ENCODE measurements at regions not wholly inside any gene's neighbourhood (a gene's known extent, or its start where the extent isn't known, plus 50 kb on each side); places are given as distances from the start of the nearest gene placed in this dataset.

DNA sequence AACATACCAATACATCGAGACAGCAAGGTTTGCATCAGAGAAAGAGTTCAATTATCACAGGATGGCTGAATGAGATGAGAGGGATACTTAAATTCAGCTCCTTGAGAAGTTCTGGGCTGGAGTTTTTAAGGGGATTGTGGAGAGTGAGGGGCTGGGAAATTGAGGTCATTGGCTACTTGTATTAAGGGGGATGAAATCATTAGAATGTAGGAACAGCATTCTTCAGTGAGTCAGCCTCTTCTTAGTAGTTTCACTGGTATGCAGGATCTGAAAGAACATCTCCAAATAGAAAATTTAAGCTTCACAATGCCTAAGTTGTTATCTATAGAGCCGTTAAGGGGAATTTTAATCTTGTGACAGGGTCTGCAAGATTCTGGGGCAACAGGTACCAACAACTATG lies 211.6 kb upstream of the TAPT1 start:
- WGBS: 74% methylated on average over 2 of the region's 2 CpGs
- Histone ChIP-seq H3K36me3 (ENCODE audit: control insufficient read depth in 4 of 4, insufficient read depth in 3 of 4, low read depth in 1 of 4, low read length in 3 of 4) (no peaks in the 10 kb centered on the region), H3K9me3 (ENCODE audit: control insufficient read depth in 4 of 4, low read length in 3 of 4) (peaks cover 0 to 14% (median 9%) of the 10 kb centered on the region in 4 donors), H3K4me1 (ENCODE audit: control insufficient read depth in 4 of 4, insufficient read depth in 4 of 4, low read length in 3 of 4) (no peaks in the 10 kb centered on the region), H3K4me3 (ENCODE audit: low read depth in 1 of 3, low read length in 3 of 3) (no peak overlapping the region), H3K27ac (ENCODE audit: low read depth in 1 of 2, low read length in 2 of 2) (no peak overlapping the region), H3K27me3 (ENCODE audit: control insufficient read depth in 4 of 4, insufficient read depth in 4 of 4, low read length in 3 of 4) (no peaks in the 10 kb centered on the region), H3K9ac (ENCODE audit: low read depth in 1 of 2, low read length in 2 of 2) (no peak overlapping the region)
- DNase-seq (ENCODE audit: low spot score): no peak
- no peak for TF ChIP-seq RAD21 (IDR thresholded peaks at IDR 0.05)
- no peak for TF ChIP-seq FOXA2 (IDR thresholded peaks at IDR 0.05)
- TF ChIP-seq HNF4A (conservative IDR thresholded peaks at IDR 0.05): no peak
- TF ChIP-seq GABPA (IDR thresholded peaks at IDR 0.05 in 1 of 2, conservative IDR thresholded peaks at IDR 0.05 in 1 of 2): no peak
- TF ChIP-seq SP1 (IDR thresholded peaks at IDR 0.05): no peak
- TF ChIP-seq FOXA1 (IDR thresholded peaks at IDR 0.05): no peak
- TF ChIP-seq, protein P1, sequence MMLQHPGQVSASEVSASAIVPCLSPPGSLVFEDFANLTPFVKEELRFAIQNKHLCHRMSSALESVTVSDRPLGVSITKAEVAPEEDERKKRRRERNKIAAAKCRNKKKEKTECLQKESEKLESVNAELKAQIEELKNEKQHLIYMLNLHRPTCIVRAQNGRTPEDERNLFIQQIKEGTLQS (IDR thresholded peaks at IDR 0.05): no peak
- TF ChIP-seq, protein P2, sequence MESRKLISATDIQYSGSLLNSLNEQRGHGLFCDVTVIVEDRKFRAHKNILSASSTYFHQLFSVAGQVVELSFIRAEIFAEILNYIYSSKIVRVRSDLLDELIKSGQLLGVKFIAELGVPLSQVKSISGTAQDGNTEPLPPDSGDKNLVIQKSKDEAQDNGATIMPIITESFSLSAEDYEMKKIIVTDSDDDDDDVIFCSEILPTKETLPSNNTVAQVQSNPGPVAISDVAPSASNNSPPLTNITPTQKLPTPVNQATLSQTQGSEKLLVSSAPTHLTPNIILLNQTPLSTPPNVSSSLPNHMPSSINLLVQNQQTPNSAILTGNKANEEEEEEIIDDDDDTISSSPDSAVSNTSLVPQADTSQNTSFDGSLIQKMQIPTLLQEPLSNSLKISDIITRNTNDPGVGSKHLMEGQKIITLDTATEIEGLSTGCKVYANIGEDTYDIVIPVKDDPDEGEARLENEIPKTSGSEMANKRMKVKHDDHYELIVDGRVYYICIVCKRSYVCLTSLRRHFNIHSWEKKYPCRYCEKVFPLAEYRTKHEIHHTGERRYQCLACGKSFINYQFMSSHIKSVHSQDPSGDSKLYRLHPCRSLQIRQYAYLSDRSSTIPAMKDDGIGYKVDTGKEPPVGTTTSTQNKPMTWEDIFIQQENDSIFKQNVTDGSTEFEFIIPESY (IDR thresholded peaks at IDR 0.05): no peak

DNA sequence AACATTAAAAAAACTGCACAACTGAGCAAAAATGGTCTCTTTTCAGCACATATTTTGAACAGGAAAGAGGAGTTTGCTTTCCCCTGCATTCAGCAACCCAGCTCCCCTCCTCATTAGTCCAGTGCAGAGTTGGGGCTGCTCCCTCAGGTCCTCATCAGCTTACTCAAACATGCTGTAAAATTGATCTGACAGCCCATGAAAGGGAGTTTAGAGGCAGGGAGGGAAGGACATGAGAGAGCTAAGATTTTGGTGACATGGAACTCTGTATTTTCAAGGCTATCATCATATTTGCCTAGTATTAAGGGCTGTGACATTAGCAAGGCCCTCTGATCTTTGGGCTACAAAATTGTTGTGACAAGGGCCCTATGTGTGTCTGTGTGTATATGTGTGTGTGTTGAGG lies 205.6 kb upstream of the TAPT1 start:
- H3K27ac ChIP-seq (ENCODE audit: low read depth in 1 of 2, low read length in 2 of 2): no peak overlapping the region
- no peak for DNase-seq (ENCODE audit: low spot score)
- no peak for TF ChIP-seq TAF1 (conservative IDR thresholded peaks at IDR 0.05)
- TF ChIP-seq GABPA (IDR thresholded peaks at IDR 0.05 in 1 of 2, conservative IDR thresholded peaks at IDR 0.05 in 1 of 2): no peak
- no peak for TF ChIP-seq SP1 (IDR thresholded peaks at IDR 0.05)
- no peak for TF ChIP-seq RXRA (IDR thresholded peaks at IDR 0.05)
- TF ChIP-seq HNF4A (conservative IDR thresholded peaks at IDR 0.05): no peak
- no peak for TF ChIP-seq RAD21 (IDR thresholded peaks at IDR 0.05)
- no peak for TF ChIP-seq FOXA2 (IDR thresholded peaks at IDR 0.05)
- TF ChIP-seq, protein P1 (IDR thresholded peaks at IDR 0.05): no peak
- no peak for TF ChIP-seq NR2F2 (IDR thresholded peaks at IDR 0.05)
- TF ChIP-seq EGR1 (IDR thresholded peaks at IDR 0.05; ENCODE audit: low read depth in 2 of 2): no peak
- no peak for TF ChIP-seq FOXA1 (IDR thresholded peaks at IDR 0.05)
- no peak for TF ChIP-seq HNF4G (IDR thresholded peaks at IDR 0.05)
- TF ChIP-seq YY1 (IDR thresholded peaks at IDR 0.05): no peak
- no peak overlapping the region for H3K4me3 ChIP-seq (ENCODE audit: low read depth in 1 of 3, low read length in 3 of 3)
- no peaks in the 10 kb centered on the region for H3K36me3 ChIP-seq (ENCODE audit: control insufficient read depth in 4 of 4, insufficient read depth in 3 of 4, low read depth in 1 of 4, low read length in 3 of 4)
- H3K9me3 ChIP-seq (ENCODE audit: control insufficient read depth in 4 of 4, low read length in 3 of 4): peaks cover 0 to 3% (median 0%) of the 10 kb centered on the region in 4 donors
- H3K9ac ChIP-seq (ENCODE audit: low read depth in 1 of 2, low read length in 2 of 2): no peak overlapping the region
- H3K27me3 ChIP-seq (ENCODE audit: control insufficient read depth in 4 of 4, insufficient read depth in 4 of 4, low read length in 3 of 4): no peaks in the 10 kb centered on the region
- H3K4me1 ChIP-seq (ENCODE audit: control insufficient read depth in 4 of 4, insufficient read depth in 4 of 4, low read length in 3 of 4): no peaks in the 10 kb centered on the region

DNA sequence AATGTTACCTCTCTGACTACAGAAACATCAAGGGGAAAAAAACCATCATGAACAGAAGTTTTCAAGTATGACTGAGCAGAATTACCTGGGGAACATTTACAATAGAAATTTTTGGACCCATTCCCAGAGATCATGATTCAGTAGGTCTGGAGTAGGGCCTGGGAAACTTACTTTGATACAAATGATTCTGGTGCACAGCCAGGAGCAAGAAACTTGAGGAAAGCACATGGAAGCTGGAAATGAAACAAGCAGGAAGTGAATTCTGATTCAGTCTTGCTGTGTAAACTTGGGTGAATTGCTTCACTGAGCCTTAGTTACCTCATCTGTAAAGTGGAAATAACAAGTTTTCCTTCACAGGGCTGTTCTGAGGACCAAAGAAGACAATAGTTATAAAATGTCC lies 192.5 kb upstream of the TAPT1 start:
- no peaks in the 10 kb centered on the region for H3K4me1 ChIP-seq (ENCODE audit: control insufficient read depth in 4 of 4, insufficient read depth in 4 of 4, low read length in 3 of 4)
- no peak for DNase-seq (ENCODE audit: low spot score)
- H3K4me3 ChIP-seq (ENCODE audit: low read depth in 1 of 3, low read length in 3 of 3): no peak overlapping the region
- TF ChIP-seq SP1 (IDR thresholded peaks at IDR 0.05) (no peak), EGR1 (IDR thresholded peaks at IDR 0.05; ENCODE audit: low read depth in 2 of 2) (no peak), HNF4G (IDR thresholded peaks at IDR 0.05) (no peak), YY1 (IDR thresholded peaks at IDR 0.05) (no peak), JUND (IDR thresholded peaks at IDR 0.05) (no peak), HNF4A (conservative IDR thresholded peaks at IDR 0.05) (no peak), RXRA (IDR thresholded peaks at IDR 0.05) (no peak), TAF1 (conservative IDR thresholded peaks at IDR 0.05) (no peak), FOXA2 (IDR thresholded peaks at IDR 0.05) (no peak)
- TF ChIP-seq, protein P3, sequence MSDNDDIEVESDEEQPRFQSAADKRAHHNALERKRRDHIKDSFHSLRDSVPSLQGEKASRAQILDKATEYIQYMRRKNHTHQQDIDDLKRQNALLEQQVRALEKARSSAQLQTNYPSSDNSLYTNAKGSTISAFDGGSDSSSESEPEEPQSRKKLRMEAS (IDR thresholded peaks at IDR 0.05): no peak
- TF ChIP-seq, protein P2 (IDR thresholded peaks at IDR 0.05): no peak
- TF ChIP-seq, protein P4, sequence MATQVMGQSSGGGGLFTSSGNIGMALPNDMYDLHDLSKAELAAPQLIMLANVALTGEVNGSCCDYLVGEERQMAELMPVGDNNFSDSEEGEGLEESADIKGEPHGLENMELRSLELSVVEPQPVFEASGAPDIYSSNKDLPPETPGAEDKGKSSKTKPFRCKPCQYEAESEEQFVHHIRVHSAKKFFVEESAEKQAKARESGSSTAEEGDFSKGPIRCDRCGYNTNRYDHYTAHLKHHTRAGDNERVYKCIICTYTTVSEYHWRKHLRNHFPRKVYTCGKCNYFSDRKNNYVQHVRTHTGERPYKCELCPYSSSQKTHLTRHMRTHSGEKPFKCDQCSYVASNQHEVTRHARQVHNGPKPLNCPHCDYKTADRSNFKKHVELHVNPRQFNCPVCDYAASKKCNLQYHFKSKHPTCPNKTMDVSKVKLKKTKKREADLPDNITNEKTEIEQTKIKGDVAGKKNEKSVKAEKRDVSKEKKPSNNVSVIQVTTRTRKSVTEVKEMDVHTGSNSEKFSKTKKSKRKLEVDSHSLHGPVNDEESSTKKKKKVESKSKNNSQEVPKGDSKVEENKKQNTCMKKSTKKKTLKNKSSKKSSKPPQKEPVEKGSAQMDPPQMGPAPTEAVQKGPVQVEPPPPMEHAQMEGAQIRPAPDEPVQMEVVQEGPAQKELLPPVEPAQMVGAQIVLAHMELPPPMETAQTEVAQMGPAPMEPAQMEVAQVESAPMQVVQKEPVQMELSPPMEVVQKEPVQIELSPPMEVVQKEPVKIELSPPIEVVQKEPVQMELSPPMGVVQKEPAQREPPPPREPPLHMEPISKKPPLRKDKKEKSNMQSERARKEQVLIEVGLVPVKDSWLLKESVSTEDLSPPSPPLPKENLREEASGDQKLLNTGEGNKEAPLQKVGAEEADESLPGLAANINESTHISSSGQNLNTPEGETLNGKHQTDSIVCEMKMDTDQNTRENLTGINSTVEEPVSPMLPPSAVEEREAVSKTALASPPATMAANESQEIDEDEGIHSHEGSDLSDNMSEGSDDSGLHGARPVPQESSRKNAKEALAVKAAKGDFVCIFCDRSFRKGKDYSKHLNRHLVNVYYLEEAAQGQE (IDR thresholded peaks at IDR 0.05): no peak

More for the DNA sequence above, 192.5 kb upstream of the TAPT1 start:
- no peaks in the 10 kb centered on the region for H3K36me3 ChIP-seq (ENCODE audit: control insufficient read depth in 4 of 4, insufficient read depth in 3 of 4, low read depth in 1 of 4, low read length in 3 of 4)
- H3K27me3 ChIP-seq (ENCODE audit: control insufficient read depth in 4 of 4, insufficient read depth in 4 of 4, low read length in 3 of 4): no peaks in the 10 kb centered on the region
- no peak overlapping the region for H3K9ac ChIP-seq (ENCODE audit: low read depth in 1 of 2, low read length in 2 of 2)
- H3K27ac ChIP-seq (ENCODE audit: low read depth in 1 of 2, low read length in 2 of 2): no peak overlapping the region
- H3K9me3 ChIP-seq (ENCODE audit: control insufficient read depth in 4 of 4, low read length in 3 of 4): peaks cover 0 to 5% (median 4%) of the 10 kb centered on the region in 4 donors
